Glutamatergic neuron (in vitro differentiated cells): ENCODE measurements at regions not wholly inside any gene's neighbourhood (a gene's known extent, or its start where the extent isn't known, plus 50 kb on each side); places are given as distances from the start of the nearest gene placed in this dataset.
A peak's percentile ranks its signal among the peaks of the same experiment; 100 is the strongest.

Source experiments
- DNase-seq: peaks from one replicate; pipeline ENCODE4 v3.0.0; 2022
- H3K27ac Mint-ChIP-seq: one replicate; pipeline ENCODE4 v1.8.0; 2020; ENCODE audit warnings: mild to moderate bottlenecking, mixed read lengths, inconsistent platforms; ENCODE audit not compliant: unreplicated experiment
- H3K27me3 Mint-ChIP-seq: one replicate; pipeline ENCODE4 v1.8.0; 2020; ENCODE audit warnings: mild to moderate bottlenecking, moderate library complexity, mixed read lengths, inconsistent platforms; ENCODE audit not compliant: unreplicated experiment
- H3K36me3 Mint-ChIP-seq: one replicate; pipeline ENCODE4 v1.8.0; 2020; ENCODE audit warnings: mild to moderate bottlenecking, mixed read lengths, inconsistent platforms; ENCODE audit not compliant: unreplicated experiment
- H3K4me1 Mint-ChIP-seq: one replicate; pipeline ENCODE4 v1.8.0; 2020; ENCODE audit warnings: mild to moderate bottlenecking, low read depth, mixed read lengths, inconsistent platforms; ENCODE audit not compliant: unreplicated experiment
- H3K4me3 Mint-ChIP-seq: one replicate; pipeline ENCODE4 v1.8.0; 2020; ENCODE audit warnings: mild to moderate bottlenecking, mixed read lengths, inconsistent platforms; ENCODE audit not compliant: unreplicated experiment
- H3K9me3 Mint-ChIP-seq: one replicate; pipeline ENCODE4 v1.8.0; 2020; ENCODE audit warnings: mild to moderate bottlenecking, moderate library complexity, mixed read lengths, inconsistent platforms; ENCODE audit not compliant: unreplicated experiment
- TF ChIP-seq, protein P1 (sequence below): fragments of 200-600 bp; sonication (generic); IDR thresholded peaks from one replicate; pipeline ENCODE4 v1.5.0; 2021; ENCODE audit not compliant: partially characterized antibody, unreplicated experiment

DNA sequence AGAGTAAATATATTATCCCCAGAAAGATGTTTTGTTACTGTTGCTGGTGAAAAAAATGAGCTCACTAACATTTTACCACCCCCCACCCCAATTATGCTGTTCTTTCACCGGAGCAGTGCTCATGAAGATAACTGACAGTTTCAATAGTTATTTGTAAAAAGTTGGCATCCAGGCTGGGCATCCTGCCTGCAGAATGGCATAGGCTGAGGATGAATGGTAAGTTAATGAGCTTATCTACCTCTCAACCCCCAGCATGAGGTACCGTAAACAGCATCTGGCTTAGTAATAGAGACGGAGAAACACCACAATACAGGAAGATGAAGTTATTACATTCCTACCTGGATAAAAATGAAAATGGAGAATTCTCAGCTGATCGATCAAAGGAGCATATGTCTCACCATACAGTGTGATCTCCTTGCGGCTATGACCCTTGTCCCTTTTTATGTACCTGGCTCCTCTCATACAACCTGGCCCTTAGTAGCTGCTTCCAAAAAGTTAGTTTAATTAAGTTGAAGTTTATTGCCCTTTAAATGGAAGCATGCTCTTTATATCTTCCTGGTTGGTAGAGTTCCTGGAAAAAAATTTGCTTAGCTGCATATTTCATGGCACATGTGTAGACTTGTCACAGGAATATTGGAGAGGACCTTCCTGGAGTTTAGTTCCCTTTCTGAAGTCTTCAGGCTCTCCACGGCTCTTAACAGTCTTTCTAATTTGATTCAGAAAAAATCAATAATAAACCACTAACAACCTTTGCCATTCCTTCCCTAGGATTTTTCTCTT lies 61.2 kb upstream of the MPHOSPH6 start:
- H3K4me1 Mint-ChIP-seq: no peaks in the 10 kb centered on the region
- TF ChIP-seq, protein P1, sequence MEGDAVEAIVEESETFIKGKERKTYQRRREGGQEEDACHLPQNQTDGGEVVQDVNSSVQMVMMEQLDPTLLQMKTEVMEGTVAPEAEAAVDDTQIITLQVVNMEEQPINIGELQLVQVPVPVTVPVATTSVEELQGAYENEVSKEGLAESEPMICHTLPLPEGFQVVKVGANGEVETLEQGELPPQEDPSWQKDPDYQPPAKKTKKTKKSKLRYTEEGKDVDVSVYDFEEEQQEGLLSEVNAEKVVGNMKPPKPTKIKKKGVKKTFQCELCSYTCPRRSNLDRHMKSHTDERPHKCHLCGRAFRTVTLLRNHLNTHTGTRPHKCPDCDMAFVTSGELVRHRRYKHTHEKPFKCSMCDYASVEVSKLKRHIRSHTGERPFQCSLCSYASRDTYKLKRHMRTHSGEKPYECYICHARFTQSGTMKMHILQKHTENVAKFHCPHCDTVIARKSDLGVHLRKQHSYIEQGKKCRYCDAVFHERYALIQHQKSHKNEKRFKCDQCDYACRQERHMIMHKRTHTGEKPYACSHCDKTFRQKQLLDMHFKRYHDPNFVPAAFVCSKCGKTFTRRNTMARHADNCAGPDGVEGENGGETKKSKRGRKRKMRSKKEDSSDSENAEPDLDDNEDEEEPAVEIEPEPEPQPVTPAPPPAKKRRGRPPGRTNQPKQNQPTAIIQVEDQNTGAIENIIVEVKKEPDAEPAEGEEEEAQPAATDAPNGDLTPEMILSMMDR: no peak
- H3K27me3 Mint-ChIP-seq: peaks cover 2% of the 10 kb centered on the region
- no peak overlapping the region for H3K4me3 Mint-ChIP-seq
- no peaks in the 10 kb centered on the region for H3K36me3 Mint-ChIP-seq
- no peak for DNase-seq
- H3K27ac Mint-ChIP-seq: no peak overlapping the region
- H3K9me3 Mint-ChIP-seq: peaks cover 2% of the 10 kb centered on the region

DNA sequence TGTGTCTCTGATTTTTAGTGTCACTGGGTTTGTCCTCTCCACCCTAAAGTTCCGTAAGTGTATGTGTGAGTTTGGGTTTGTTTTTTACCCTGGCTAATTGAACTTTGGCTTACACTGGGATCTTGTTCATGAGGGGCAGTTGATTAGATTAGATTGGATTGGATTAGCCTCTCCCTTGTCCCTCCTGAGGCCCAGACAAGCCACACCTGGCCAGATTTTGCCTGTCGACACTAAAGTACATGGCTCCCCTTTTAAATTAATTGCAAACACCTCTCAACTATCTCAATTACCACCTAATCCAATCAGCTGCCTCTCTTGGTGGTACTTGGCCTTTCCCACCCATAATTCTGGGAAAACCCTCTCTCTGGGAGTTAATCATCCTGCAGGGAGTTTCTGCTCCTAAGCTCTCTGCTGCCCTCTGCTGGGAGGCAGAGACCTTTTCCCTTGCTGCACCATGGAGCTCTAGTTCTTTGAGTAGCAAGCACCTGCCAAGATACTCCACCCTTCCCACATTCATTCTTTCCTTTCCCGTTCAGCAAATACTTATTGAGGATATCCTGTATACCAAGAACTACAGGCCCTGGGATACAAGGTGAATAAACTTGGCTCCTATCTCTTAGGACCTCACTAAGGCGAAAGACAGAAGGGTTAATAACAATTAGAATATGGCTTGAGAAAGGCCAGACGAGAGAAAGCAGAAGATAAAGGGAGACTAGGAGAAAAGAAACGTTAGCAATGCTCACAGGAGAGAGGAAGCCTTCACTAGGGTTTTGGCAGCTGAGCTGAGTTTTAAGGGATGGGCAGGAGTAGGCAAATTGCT lies 60.0 kb upstream of the MPHOSPH6 start:
- TF ChIP-seq, protein P1: peak; percentile 90
- Mint-ChIP-seq H3K36me3 (no peaks in the 10 kb centered on the region), H3K27me3 (peaks cover 2% of the 10 kb centered on the region), H3K27ac (no peak overlapping the region), H3K9me3 (peaks cover 2% of the 10 kb centered on the region), H3K4me1 (no peaks in the 10 kb centered on the region), H3K4me3 (no peak overlapping the region)
- peak; percentile 86 for DNase-seq

DNA sequence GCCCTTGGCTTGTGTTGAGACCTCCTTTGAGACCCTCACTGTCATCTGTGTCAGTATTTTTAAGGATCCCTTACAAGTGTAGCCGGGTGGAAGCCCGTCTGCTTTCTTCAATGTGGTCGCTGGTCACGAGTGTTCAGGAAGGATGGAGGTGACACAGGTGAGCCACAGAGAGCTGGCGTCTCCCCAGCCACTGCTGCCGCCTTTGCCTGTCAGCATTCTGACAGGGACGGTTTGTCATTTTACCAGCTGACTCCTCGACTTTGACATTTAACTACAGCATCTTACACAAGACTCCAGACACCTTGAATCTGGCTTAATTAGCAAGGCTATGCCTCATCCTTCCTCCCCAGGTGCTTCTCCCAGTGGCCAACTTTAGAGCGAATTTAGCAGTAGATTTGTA lies 56.3 kb upstream of the MPHOSPH6 start:
- Mint-ChIP-seq H3K27me3 (peaks cover 2% of the 10 kb centered on the region), H3K36me3 (no peaks in the 10 kb centered on the region), H3K4me1 (no peaks in the 10 kb centered on the region), H3K4me3 (no peak overlapping the region), H3K9me3 (peaks cover 2% of the 10 kb centered on the region), H3K27ac (no peak overlapping the region)
- TF ChIP-seq, protein P1: no peak
- no peak for DNase-seq

DNA sequence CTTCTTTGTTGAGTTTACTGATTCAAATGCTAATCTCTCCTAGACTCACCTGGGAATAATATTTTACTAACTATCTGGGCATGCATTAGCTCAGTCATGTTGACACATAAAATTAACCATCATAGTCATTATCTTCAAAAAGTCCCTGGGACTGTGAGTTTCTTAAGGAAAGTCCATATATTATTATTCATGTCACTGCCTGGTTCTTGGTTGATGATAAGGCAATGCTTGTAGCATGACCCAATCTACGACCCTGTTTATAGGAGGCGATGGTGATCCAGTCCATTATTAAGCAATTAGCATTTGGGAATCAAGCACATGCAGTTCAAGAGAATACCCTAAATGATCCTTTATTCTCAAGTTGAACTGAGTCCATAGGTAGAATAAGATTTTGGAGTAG lies 54.8 kb upstream of the MPHOSPH6 start:
- Mint-ChIP-seq H3K36me3 (no peaks in the 10 kb centered on the region), H3K4me3 (no peak overlapping the region), H3K27me3 (no peaks in the 10 kb centered on the region), H3K4me1 (no peaks in the 10 kb centered on the region), H3K27ac (no peak overlapping the region), H3K9me3 (peaks cover 2% of the 10 kb centered on the region)
- no peak for DNase-seq
- TF ChIP-seq, protein P1: no peak

DNA sequence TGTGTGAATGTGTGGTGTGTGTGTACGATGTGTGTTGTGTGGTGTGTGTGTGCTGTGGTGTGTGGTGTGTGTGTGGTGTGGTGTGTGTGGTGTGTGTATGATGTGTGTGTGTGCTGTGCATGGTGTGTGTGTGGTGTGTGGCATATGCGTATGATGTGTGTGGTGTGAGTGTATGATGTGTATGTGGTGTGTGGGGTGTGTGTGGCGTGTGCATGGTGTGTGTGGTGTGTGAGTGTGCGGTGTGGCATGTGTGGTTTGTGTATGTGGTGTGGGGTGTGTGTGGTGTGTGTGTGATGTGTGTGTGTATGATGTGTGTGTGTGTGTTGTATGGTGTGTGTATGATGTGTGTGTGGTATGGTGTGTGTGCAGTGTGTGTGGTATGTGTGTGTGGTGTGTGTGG lies 50.5 kb upstream of the MPHOSPH6 start:
- DNase-seq: no peak
- H3K36me3 Mint-ChIP-seq: no peaks in the 10 kb centered on the region
- no peaks in the 10 kb centered on the region for H3K9me3 Mint-ChIP-seq
- TF ChIP-seq, protein P1: no peak
- no peak overlapping the region for H3K27ac Mint-ChIP-seq
- H3K4me3 Mint-ChIP-seq: no peak overlapping the region
- no peaks in the 10 kb centered on the region for H3K27me3 Mint-ChIP-seq
- no peaks in the 10 kb centered on the region for H3K4me1 Mint-ChIP-seq
